Ramos (cell line): ENCODE measurements at regions not wholly inside any gene's neighbourhood (a gene's known extent, or its start where the extent isn't known, plus 50 kb on each side); places are given as distances from the start of the nearest gene placed in this dataset.

Experiments
- in situ Hi-C: fragments of 300-500 bp; cut with MboI; formaldehyde crosslinking; loops from one replicate; pipeline ENCODE4 v1.14.3; 2022; ENCODE audit warnings: low sequenced_read_pairs; ENCODE audit not compliant: unreplicated experiment

GRCh38 chr15:58380280-58380945, 51.4 kb upstream of the LIPC start:
- in situ Hi-C loops, result no loop called here

GRCh38 chr15:58381697-58382096, 50.1 kb upstream of the LIPC start:
- in situ Hi-C loops, result no loop called here
